DND-41 (cell line): ENCODE measurements at regions not wholly inside any gene's neighbourhood (a gene's known extent, or its start where the extent isn't known, plus 50 kb on each side); places are given as distances from the start of the nearest gene placed in this dataset.

Experiments
- CTCF ChIP-seq: IDR thresholded peaks from 2 replicates; pipeline ENCODE4 v1.5.1; 2012; ENCODE audit warnings: borderline replicate concordance, low read length, moderate library complexity, mild to moderate bottlenecking; ENCODE audit not compliant: poor library complexity, severe bottlenecking; ENCODE audit errors: extremely low read depth
- EZH2 ChIP-seq: IDR thresholded peaks from 3 replicates; pipeline ENCODE4 v1.6.1; 2012; ENCODE audit warnings: borderline replicate concordance, low read depth, mild to moderate bottlenecking, moderate library complexity, low read length, inconsistent platforms; ENCODE audit not compliant: severe bottlenecking

DNA sequence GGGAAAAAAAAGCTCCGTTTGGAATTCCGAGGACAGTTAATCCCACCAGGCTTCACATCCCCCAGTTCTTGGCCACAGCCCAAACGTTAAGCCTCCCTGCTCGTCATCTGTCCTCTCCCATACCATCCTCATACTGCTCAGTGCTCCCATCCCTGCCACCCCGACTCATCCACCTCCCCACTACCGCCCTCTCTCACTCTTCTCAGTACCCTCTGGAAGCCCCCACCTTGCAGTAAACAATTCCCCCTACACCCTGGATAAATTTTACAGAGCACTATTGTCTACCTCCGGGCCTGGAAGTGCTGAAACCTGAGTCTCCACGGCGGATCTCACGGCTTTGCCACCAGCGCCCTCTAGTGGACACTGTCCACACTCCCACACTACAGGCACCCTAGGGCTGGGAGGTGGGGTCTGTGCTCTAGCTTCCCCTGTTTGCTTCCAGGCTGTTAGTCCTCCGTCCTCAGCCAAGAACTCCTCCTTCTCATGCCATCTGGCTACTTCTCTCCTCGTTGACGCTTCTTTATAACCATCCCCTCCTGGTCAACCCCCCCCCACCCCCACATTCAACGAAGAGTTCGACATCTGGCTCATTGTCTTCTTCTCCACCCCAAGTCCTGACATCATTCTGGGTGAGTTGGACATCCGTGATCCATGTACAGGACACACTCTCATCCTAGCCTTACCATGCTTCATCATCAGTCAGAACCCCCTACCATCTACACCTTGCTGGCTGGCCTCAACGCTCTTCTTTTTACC lies 54.5 kb downstream of the RTL9 start:
- TF ChIP-seq EZH2: no peak
- peak; percentile 86 for TF ChIP-seq CTCF
